NCI-H2227 (cell line): ENCODE measurements at regions not wholly inside any gene's neighbourhood (a gene's known extent, or its start where the extent isn't known, plus 50 kb on each side); places are given as distances from the start of the nearest gene placed in this dataset.

Experiments used
- DNase-seq: peaks from one replicate; lab custom pipeline; 2025; ENCODE audit not compliant: unreplicated experiment; lab: John Stamatoyannopoulos, UW

- DNase-seq: no peak
These were observed 109.2 kb upstream of the RAB12 start for GRCh38 chr18:8499810-8500675.

GRCh38 chr18:8501044-8501443 is 108.2 kb upstream of the RAB12 start:
- no peak for DNase-seq

GRCh38 chr18:8503248-8503647 is 106.0 kb upstream of the RAB12 start:
- DNase-seq: no peak

- DNase-seq: no peak
These were observed 104.8 kb upstream of the RAB12 start for GRCh38 chr18:8504424-8504823.

- DNase-seq: no peak
These were observed 104.3 kb upstream of the RAB12 start for GRCh38 chr18:8504880-8505435.

GRCh38 chr18:8506251-8507049 is 102.8 kb upstream of the RAB12 start:
- no peak for DNase-seq

- no peak for DNase-seq
These were observed 101.9 kb upstream of the RAB12 start for GRCh38 chr18:8507361-8507760.

- no peak for DNase-seq
These were observed 101.1 kb upstream of the RAB12 start for GRCh38 chr18:8507915-8508705.

- no peak for DNase-seq
These were observed 96.0 kb upstream of the RAB12 start for GRCh38 chr18:8513249-8513648.

GRCh38 chr18:8514409-8514808 is 94.8 kb upstream of the RAB12 start:
- no peak for DNase-seq

- DNase-seq: no peak
These were observed 93.9 kb upstream of the RAB12 start for GRCh38 chr18:8515142-8515865.

- no peak for DNase-seq
These were observed 92.6 kb upstream of the RAB12 start for GRCh38 chr18:8516371-8517250.

- DNase-seq: no peak
These were observed 92.0 kb upstream of the RAB12 start for GRCh38 chr18:8517276-8517675.

GRCh38 chr18:8519102-8519501 is 90.1 kb upstream of the RAB12 start:
- no peak for DNase-seq

- no peak for DNase-seq
These were observed 89.0 kb upstream of the RAB12 start for GRCh38 chr18:8520266-8520665.

GRCh38 chr18:8522756-8523155 is 86.5 kb upstream of the RAB12 start:
- DNase-seq: no peak

- DNase-seq: no peak
These were observed 83.5 kb upstream of the RAB12 start for GRCh38 chr18:8525692-8526091.

- DNase-seq: no peak
These were observed 82.9 kb upstream of the RAB12 start for GRCh38 chr18:8526332-8526731.

- DNase-seq: no peak
These were observed 79.6 kb upstream of the RAB12 start for GRCh38 chr18:8529609-8530008.
